Activated CD4-positive, alpha-beta memory T cell treated with anti-CD3 and anti-CD28 coated beads, Interleukin-2, amount 10 ng/mL, durations not matched to agents 7 days and 5 days (primary cell): ENCODE measurements at regions not wholly inside any gene's neighbourhood (a gene's known extent, or its start where the extent isn't known, plus 50 kb on each side); places are given as distances from the start of the nearest gene placed in this dataset.

Source experiments
- CTCF ChIA-PET: fragments of 350-600 bp; sonication (Branson Sonifier 250); formaldehyde crosslinking; loops from one replicate; lab custom pipeline; 2021; ENCODE audit warnings: antibody characterized with exemption, inconsistent platforms; lab: Charles Lee
- POLR2A ChIA-PET: fragments of 350-600 bp; sonication (Branson Sonifier 250); formaldehyde crosslinking; loops from one replicate; lab custom pipeline; 2021; ENCODE audit warnings: antibody characterized with exemption; lab: Charles Lee
- DNase-seq: peaks from one replicate; pipeline ENCODE4 v3.0.0-alpha.2; 2020
- H3K27ac Mint-ChIP-seq: one replicate; pipeline ENCODE4 v1.8.0; 2021; ENCODE audit warnings: mild to moderate bottlenecking, mixed read lengths
- H3K27me3 Mint-ChIP-seq: one replicate; pipeline ENCODE4 v1.8.0; 2021; ENCODE audit warnings: mixed read lengths
- H3K36me3 Mint-ChIP-seq: one replicate; pipeline ENCODE4 v1.8.0; 2021; ENCODE audit warnings: low read depth, mixed read lengths
- H3K4me1 Mint-ChIP-seq: one replicate; pipeline ENCODE4 v1.8.0; 2021; ENCODE audit warnings: mixed read lengths
- H3K4me3 Mint-ChIP-seq: one replicate; pipeline ENCODE4 v1.8.0; 2021; ENCODE audit warnings: mild to moderate bottlenecking, mixed read lengths
- H3K9me3 Mint-ChIP-seq: one replicate; pipeline ENCODE4 v1.8.0; 2021; ENCODE audit warnings: mixed read lengths

DNA sequence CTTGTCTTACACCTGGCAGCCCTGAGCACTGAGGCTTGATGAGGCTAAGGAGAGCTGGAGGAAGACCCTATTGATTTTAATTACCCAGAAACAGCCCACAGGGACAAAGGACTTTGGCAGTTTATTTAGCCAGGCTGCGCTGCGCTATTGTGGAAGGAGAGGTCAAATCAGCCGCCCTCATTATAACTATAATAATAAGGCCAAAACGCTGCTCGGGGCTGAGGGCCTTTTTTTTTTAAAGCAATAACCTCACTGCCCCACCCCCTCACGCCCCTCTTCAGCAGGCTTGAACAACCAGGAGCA is 60.6 kb upstream of the NKX1-1 start:
- no peak overlapping the region for H3K4me3 Mint-ChIP-seq
- ChIA-PET POLR2A (no interaction called here), CTCF (no interaction called here)
- no peak for DNase-seq
- no peaks in the 10 kb centered on the region for H3K4me1 Mint-ChIP-seq
- H3K27me3 Mint-ChIP-seq: no peaks in the 10 kb centered on the region
- H3K9me3 Mint-ChIP-seq: peaks cover 13% of the 10 kb centered on the region
- H3K27ac Mint-ChIP-seq: no peak overlapping the region
- H3K36me3 Mint-ChIP-seq: no peaks in the 10 kb centered on the region

DNA sequence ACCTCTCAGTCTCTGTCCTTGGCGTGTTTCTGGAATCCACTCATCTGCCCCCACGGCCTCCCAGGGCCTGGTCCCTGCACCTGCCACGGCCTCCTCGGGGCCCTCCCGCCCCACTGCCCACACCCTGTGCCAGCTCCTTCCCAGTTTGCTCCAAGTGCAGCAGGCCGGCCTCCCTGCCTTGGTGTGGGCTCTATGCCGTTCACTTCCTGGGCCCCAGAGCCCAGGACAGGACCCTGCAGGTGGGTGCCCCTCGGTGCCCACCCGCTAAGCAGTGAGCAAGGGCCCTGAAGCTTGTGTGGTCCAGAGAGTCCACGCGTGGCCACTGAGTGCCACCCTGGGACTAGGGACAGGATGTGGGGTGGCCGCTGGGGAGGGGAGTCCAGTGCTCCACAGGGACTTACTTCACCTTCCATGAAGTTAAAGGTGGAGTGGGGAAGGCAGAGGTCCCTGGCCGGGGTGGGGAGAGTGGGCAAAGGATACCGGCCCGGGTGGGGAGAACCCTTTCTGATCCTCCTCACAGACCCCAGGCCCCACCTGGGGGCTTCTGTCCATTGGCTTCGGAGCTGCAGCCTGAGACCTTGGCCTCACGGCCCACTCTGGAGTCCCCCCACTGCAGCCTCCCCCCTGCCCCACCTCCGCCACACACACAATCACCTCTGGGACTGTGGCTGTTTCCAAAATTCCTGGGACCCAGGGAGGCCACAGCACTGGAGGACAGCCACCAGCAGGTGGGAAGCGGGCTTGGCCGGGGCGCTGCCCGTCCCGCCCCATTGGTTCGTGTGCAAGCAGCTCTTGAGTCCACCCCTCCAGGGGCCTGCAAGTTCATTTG is 60.0 kb upstream of the NKX1-1 start:
- Mint-ChIP-seq H3K27ac (no peak overlapping the region), H3K4me3 (no peak overlapping the region), H3K36me3 (no peaks in the 10 kb centered on the region), H3K27me3 (no peaks in the 10 kb centered on the region), H3K4me1 (no peaks in the 10 kb centered on the region), H3K9me3 (peaks cover 13% of the 10 kb centered on the region)
- no peak for DNase-seq
- POLR2A ChIA-PET: no interaction called here
- CTCF ChIA-PET: no interaction called here

DNA sequence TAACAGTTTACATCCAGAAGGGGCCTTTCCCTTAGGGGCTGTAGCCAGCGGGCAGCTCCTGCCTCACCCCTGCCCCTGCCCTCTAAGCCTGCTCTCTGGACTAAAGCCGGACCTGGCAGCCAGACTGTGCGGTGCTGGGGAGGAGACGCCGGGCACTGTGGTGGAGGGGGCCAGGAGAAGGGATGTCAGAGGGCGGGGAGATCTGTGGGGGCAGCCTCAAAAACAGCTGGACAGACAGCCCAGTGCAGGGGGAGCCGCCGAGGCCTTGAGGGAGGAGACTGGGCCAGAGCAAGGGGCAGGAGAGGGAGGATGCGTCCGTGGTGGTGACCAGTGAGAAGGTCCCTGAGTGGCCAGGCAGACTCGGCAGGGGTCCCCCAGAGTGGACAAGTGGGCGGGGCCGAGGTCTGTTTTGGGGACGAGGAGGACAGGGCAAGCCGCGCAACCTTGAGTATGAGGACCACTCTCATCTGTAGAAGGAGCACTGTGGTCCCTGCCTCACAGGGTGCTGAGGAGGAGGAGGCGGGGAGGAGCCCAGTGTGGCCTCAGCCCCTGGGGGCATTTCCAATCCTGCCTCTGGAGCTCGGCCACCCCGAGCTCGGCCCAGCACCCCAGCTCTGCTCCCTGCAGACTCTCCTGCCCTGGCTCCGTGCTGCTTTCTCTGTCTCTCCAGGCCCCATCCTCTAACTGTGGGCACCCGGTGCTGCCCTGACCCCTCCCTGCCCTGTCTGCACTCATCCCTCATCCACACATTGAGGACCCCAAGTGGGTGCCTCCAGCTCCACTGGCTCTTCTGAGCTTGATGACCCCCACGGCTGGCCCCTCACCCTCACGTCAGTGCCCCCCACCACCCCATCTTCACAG is 59.2 kb upstream of the NKX1-1 start:
- no peaks in the 10 kb centered on the region for H3K4me1 Mint-ChIP-seq

DNA sequence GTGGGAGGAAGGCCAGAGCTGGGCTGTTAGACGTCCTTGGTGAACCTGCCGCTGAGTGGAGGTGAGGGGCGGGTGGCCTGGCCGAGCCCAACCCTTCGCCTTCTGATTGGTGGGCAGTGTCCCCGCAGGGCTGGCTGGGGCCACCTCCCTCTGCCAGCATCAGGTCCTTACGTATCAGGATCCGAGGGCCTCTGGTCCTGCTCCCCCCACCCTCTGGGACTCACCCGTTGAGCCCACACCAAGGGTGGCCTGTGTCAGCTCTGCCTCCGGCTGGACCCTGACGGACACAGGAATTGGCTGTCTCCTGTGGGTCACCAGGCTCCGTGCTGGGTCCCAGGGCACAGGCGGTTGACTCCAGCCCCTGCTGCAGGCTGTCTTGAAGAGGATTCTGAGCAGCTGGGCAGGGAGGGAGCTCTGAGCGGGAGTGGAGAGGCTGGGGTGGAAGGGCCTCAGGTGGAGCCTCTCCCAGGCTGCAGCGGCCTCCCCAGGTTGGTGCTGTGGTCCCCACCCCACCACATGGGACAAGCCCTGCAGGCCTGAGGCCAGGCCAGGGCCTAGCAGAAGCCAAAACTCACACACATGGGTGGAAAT is 58.4 kb upstream of the NKX1-1 start:
- Mint-ChIP-seq H3K27me3 (peaks cover 4% of the 10 kb centered on the region), H3K36me3 (no peaks in the 10 kb centered on the region), H3K4me3 (no peak overlapping the region), H3K9me3 (peaks cover 13% of the 10 kb centered on the region), H3K27ac (no peak overlapping the region), H3K4me1 (no peaks in the 10 kb centered on the region)
- no peak for DNase-seq
- ChIA-PET POLR2A (no interaction called here), CTCF (no interaction called here)

More for the DNA sequence above, 59.2 kb upstream of the NKX1-1 start:
- Mint-ChIP-seq H3K9me3 (peaks cover 13% of the 10 kb centered on the region), H3K4me3 (no peak overlapping the region), H3K36me3 (no peaks in the 10 kb centered on the region), H3K27ac (no peak overlapping the region), H3K27me3 (peaks cover 1% of the 10 kb centered on the region)
- ChIA-PET CTCF (no interaction called here), POLR2A (no interaction called here)
- no peak for DNase-seq

DNA sequence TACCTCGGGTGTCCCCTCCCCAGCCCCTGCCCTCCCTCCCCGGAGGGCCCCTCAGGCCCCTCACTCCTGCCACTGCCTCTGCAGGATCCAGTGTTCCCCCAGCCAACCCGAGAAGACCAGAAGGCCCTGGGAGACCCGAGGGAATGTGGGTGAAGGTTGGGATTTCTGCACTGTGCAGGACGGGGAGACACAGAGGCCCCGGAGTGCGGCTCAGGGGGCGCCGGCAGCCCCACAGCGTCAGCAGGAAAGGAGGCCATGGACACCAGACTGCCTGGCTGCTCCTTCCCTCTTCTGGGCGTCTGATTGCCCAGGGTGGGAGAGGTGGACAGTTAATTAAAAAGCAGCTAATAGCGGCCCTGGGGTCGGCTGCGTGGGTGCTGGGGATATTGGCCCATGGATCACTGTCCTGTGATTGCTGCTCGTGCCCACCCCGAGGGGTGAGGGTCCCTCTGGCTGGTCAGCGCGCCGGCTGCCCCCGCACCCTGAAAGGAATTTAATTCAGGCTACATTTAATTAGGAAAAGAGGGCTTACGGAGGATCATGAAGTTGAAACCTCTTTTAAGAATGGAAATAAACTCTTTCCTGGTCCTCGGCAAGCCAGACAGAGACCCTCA is 57.8 kb upstream of the NKX1-1 start:
- H3K27me3 Mint-ChIP-seq: peaks cover 4% of the 10 kb centered on the region
- peaks cover 13% of the 10 kb centered on the region for H3K9me3 Mint-ChIP-seq
- CTCF ChIA-PET: no interaction called here
- H3K4me1 Mint-ChIP-seq: no peaks in the 10 kb centered on the region
- POLR2A ChIA-PET: no interaction called here
- H3K36me3 Mint-ChIP-seq: no peaks in the 10 kb centered on the region
- no peak overlapping the region for H3K27ac Mint-ChIP-seq
- DNase-seq: no peak
- H3K4me3 Mint-ChIP-seq: no peak overlapping the region

DNA sequence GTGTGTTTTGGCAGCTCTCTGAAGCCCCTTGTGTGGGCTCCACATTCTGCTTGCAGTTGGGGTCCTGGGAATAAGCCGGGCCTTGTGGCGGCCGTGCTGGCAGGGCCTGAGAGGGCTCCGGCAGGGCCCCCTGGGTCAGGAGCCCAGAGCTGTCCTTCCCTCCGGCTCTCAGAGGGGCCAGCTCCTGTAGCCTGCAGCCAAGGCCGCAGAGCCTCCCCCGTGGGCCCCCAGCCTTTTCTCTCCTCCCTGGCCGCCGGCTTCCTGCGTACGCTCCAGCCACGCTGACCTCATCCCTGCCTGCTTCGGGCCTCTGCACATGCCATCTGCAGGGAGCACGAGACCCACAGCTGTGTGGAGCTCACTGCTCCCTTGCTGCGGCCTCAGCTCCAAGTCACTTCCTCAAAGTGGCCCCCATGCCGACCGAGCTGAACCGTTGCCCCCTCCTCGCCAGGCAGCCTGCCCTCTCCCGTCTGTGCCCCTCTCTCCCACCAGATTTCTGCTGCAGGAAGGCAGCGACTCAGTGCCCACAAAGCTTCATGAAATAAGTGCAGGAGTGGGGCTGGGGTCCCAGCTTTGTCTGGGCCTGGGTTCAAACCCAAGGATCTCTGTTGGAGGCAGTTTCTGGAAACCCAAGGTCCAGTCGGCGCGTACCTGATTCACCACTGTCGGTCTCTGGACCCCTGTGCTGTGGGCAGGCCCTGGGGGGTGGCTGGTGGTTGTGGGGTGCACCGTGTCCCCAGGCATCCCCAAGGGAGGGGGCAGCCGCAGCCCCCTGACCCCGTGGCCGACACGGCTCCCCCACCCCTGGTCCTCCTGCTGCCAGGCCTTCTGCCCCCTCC is 57.1 kb upstream of the NKX1-1 start:
- POLR2A ChIA-PET: no interaction called here
- no peak for DNase-seq
- CTCF ChIA-PET: no interaction called here
- no peak overlapping the region for H3K4me3 Mint-ChIP-seq
- H3K27ac Mint-ChIP-seq: no peak overlapping the region
- H3K4me1 Mint-ChIP-seq: no peaks in the 10 kb centered on the region
- peaks cover 10% of the 10 kb centered on the region for H3K9me3 Mint-ChIP-seq
- H3K36me3 Mint-ChIP-seq: no peaks in the 10 kb centered on the region
- H3K27me3 Mint-ChIP-seq: peaks cover 8% of the 10 kb centered on the region

DNA sequence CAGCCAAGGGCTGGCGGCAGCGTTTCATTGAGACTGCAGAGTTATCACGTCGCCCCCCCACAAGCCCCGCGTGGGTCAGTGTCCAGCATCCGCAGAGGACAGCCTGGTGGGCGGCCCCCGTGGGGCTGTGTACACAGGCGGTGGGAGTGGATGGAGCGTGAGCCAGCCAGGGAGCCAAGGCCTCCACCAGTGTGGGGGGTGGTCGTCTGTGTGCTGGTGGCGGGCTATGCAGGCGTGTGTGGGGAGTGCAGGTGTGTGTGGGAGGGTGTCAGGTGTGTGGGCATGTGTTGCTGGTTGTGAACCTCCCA is 56.5 kb upstream of the NKX1-1 start:
- H3K4me1 Mint-ChIP-seq: no peaks in the 10 kb centered on the region
- H3K27me3 Mint-ChIP-seq: peaks cover 11% of the 10 kb centered on the region
- ChIA-PET POLR2A (no interaction called here), CTCF (no interaction called here)
- H3K36me3 Mint-ChIP-seq: no peaks in the 10 kb centered on the region
- H3K9me3 Mint-ChIP-seq: peaks cover 5% of the 10 kb centered on the region
- no peak overlapping the region for H3K27ac Mint-ChIP-seq
- H3K4me3 Mint-ChIP-seq: no peak overlapping the region
- DNase-seq: no peak

DNA sequence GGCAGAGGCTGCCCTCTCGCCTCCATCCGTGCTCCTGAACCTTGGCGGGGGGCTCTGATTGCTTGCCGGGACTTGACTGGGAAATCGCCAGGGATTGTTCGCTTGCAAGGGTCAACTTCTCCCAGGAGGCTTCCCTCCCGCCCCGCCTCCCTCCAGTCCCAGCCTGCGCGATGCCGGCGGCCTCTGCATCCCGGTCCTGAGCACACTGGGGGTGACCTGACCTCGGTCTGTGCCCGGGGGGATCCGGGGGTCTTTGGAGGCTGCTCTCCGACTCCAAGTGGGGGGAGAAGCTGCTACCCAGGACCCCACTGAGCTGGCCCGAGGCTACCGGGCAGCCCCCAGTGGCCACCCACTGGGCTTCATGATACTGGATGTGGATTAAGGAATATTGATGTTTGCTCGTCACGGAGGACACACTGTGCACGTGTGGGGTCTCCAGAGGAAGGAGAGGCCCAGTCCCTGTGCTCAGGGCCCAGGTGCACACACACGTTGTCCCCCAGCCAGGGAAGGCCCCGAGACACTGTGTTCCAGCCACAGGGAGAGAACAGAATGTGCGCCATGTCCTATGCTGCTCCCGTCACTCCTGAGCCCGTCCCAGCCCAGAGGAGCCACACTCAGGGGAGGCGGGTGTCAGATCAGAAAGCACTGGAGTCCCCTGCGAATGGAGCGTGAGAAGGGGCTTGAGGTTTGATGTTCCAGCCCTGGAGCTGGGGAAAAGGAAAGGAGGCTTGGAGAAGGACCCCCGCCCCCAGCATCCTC is 55.9 kb upstream of the NKX1-1 start:
- ChIA-PET POLR2A (no interaction called here), CTCF (no interaction called here)
- no peak overlapping the region for H3K4me3 Mint-ChIP-seq
- no peak overlapping the region for H3K27ac Mint-ChIP-seq
- no peaks in the 10 kb centered on the region for H3K36me3 Mint-ChIP-seq
- H3K9me3 Mint-ChIP-seq: no peaks in the 10 kb centered on the region
- H3K4me1 Mint-ChIP-seq: no peaks in the 10 kb centered on the region
- no peak for DNase-seq
- peaks cover 14% of the 10 kb centered on the region for H3K27me3 Mint-ChIP-seq

DNA sequence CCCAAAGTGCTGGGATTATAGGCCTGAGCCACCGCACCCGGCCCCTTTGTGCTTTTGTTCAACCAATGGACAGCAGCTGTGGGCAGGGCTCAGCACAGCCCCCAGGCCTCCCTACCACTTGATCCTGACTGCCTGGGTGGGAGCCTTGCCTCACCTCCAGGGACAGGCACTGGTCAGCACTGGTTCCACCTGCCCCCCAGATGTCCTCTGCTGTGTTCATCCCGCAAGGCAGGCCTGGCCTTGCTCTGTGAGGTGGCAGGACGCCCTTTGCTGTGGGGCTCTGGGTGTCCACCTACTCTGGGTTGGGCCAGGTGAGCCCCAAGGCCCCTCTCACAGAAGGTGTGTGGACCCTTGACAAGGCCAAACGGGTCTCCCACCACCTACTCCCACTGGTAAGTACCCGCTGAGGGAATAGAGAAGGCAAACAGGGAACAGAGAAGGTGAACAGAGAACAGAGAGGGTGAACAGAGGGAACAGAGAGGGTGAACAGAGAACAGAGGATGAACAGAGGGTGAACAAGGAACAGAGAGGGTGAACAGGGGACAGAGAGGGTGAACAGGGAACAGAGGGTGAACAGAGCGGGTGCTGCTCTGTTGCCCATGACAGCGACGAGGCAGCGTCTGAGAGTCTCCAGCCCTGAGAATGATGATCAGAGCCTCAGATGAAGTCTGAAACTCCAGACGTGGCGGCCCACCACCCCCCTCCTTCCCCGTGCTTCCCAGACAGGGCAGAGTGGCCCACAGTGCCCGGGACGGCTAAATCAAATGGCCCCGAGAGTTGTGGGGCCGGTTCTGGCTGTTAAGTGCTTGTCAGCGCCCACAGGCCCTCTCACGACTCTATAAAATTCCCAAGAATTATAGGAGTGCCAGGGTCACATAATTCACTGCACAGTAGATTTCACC is 55.0 kb upstream of the NKX1-1 start:
- peaks cover 19% of the 10 kb centered on the region for H3K27me3 Mint-ChIP-seq
- H3K27ac Mint-ChIP-seq: no peak overlapping the region
- H3K4me3 Mint-ChIP-seq: no peak overlapping the region
- H3K36me3 Mint-ChIP-seq: no peaks in the 10 kb centered on the region
- H3K9me3 Mint-ChIP-seq: no peaks in the 10 kb centered on the region
- no peaks in the 10 kb centered on the region for H3K4me1 Mint-ChIP-seq
- CTCF ChIA-PET: no interaction called here
- DNase-seq: no peak
- POLR2A ChIA-PET: no interaction called here

DNA sequence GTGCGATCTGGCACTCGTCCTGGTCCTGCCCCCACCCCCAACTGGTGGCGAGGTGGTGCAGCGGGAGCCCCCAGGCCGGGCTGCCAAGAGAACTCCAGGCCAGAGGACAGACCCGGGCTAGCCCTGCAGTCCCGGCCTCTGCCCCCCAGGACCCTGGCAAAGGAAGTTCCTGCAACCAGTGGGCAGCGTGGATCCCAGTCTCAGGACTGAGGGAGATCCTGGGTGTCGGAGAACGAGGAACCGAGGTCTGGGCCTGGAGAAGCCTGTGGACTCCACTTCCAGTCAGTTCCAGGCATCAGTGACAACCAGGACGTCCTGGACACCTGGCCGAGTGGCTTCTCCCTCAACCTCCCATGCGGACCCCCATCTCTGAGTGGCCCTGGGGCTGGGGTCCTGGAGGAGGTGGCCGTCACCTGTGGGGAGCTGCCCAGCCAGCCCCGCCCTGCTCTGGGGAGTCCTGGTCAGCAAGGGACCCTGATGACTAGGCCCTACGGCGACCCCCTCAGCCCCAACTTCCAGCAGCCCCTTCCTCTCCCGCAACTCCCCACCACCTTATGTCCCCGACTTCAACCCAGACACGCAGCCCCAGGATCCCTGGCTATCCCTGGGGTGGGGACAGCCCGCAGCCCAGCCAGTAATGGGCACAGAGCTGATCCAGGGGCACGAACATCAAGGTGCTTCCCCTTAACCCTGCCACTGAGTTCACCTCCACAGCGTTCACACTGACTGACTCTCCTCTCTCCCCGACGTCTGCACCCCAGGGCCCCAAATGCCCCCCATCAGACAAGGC is 53.7 kb upstream of the NKX1-1 start:
- ChIA-PET POLR2A (no interaction called here), CTCF (no interaction called here)
- Mint-ChIP-seq H3K4me1 (no peaks in the 10 kb centered on the region), H3K27ac (no peak overlapping the region), H3K9me3 (peaks cover 2% of the 10 kb centered on the region), H3K4me3 (no peak overlapping the region), H3K27me3 (peaks cover 19% of the 10 kb centered on the region), H3K36me3 (no peaks in the 10 kb centered on the region)
- DNase-seq: no peak

DNA sequence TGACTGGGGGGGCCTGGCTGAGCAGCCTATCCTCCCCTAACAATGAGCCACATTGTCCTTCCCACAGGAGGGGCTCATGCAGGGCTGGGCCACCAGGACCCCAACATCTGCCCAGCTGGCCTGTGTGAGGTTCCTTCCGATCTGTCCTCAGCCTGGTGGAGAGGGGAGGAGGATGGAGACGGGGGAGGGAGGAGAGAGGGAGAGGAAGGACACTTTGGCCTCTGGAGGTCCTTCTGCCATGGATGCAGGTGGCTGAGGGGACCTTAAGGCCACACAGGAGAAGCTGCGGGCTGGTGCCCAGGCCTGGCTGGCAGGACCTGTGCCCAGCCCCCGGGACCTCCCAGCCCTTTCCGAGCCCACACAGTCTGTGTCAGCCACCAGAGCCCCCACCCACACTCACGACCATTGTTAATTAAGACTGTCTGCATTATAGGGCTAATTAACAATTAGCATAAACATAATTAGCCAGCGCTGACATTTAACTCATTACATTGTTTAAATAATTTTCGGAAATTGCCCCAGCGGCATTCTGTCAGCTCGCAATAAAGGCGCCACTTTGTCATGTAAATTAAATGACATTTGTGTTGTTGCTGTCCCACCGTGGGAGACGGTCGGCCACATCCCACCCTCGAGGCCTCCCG is 53.0 kb upstream of the NKX1-1 start:
- Mint-ChIP-seq H3K9me3 (peaks cover 7% of the 10 kb centered on the region), H3K4me3 (no peak overlapping the region), H3K27me3 (peaks cover 19% of the 10 kb centered on the region), H3K27ac (no peak overlapping the region), H3K4me1 (no peaks in the 10 kb centered on the region), H3K36me3 (no peaks in the 10 kb centered on the region)
- ChIA-PET POLR2A (no interaction called here), CTCF (no interaction called here)
- no peak for DNase-seq
